A172 (cell line): ENCODE measurements at regions not wholly inside any gene's neighbourhood (a gene's known extent, or its start where the extent isn't known, plus 50 kb on each side); places are given as distances from the start of the nearest gene placed in this dataset.
A peak's percentile ranks its signal among the peaks of the same experiment; 100 is the strongest.
"Not testable (repeated sequence)": the region's sequence is repeated elsewhere in the genome, so short reads cannot be mapped to it uniquely, and the experiment has no call there.

Experiments
- DNase-seq: peaks from one replicate; pipeline ENCODE4 v3.0.0-alpha.2; 2015; ENCODE audit warnings: low spot score

DNA sequence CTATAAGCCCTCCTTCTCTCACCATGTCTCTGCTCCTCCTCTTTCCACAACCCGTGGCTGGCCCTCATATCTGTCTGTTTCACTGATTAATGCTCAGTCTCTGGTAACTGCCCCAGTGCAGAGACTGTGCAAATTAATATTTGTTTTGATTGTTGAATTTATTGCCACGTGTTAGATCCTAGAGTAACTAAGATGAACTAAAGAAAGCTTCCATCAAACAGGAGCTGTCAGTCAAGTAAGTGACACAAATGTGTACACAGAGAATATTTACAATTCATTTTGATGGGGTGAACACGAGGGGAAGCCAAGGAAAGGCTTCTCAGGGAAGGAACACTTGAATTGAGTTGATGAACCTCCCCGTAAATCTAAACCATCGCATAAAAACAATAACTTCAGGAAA, 182.5 kb downstream of the BAMBI start:
- DNase-seq: no peak

DNA sequence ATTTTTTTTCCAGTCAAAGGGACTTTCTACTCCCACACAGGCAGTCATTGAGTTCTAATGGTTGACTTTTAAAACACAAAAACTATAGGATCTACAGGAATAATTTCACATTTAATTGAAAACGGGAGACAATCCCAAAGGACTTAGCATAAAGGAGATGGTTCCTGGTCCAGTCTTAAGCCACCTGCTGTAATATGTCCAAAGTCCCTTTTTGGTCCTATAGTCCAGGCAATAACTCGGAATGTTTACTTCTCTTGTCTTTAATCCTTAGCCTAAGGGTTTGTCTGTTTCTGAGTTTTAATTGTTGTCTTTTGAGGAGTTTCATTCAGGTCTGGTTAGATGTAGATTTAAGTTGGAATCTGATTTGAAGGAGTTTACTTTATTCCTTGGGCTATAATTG, 184.9 kb downstream of the BAMBI start:
- no peak for DNase-seq

DNA sequence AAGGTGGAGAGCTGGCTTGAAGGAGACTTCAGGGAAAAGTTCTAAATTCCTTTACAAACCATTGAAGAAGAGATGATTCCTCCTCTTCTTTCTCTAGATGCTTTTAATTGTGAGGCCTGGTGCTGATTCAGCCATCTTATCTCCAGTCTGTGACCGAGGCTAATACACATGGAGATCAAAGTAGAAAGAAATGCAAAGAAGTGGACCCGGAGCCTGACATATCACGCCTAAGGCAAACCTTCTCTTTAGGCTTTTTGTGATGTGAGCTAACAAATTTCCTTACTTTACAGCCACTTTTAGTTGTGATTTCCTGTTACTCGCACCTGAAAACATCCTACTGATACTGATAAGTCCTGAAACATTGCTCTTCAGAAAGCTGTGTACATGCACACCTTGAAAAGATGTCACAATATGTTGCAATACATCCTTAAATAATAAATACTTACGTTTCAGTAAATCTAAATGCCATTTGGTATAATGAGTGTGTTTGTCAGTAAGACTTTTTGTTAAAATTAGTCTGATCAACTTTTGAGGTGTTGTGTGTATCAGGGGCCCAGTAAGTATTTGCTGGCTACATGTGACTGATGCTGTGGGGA, 192.4 kb downstream of the BAMBI start:
- no peak for DNase-seq

DNA sequence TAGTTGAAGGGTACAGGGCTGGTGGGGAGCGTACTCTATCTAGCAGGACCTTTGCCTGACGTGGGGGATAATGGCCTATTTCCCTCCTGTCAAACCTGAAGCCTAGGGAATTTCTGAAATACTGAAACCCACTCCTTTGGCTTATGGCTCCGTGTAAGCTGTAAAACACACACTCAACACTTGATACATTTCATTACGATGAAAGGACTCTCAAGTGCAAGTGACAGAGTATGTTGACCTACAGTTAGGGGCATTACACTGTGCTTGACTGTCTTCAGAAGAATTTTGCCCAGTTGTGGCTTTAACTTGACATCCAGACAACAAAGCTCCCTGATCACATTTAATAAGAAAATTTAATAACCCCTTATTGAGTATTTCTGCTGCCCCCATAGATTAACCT, 194.3 kb downstream of the BAMBI start:
- no peak for DNase-seq

DNA sequence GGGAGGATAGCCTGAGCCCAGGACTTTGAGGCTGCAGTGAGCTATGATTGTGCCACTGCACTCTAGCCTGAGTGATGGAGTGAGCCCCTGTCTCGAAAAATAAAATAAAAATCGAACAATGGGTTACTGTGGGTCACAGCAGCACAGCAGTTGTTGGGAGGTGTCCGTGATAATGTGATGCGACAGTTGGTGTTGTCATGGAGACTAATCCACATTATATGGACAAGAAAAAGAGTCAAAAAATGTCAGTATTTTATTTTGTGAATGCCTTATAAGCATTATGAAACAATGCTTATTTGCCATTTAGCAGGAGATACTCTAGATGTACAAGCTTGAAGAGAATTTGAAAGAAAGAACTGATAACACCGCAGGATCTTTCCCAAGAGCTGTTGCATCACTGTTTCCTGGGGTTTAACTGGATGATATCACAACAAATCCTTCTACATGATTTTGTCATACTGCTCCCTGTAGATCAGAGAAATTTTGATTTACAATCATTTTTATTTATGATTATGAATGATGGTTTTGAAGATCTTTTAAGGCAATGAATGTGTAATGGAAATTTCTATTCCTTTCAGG, 195.4 kb downstream of the BAMBI start:
- DNase-seq: no peak

DNA sequence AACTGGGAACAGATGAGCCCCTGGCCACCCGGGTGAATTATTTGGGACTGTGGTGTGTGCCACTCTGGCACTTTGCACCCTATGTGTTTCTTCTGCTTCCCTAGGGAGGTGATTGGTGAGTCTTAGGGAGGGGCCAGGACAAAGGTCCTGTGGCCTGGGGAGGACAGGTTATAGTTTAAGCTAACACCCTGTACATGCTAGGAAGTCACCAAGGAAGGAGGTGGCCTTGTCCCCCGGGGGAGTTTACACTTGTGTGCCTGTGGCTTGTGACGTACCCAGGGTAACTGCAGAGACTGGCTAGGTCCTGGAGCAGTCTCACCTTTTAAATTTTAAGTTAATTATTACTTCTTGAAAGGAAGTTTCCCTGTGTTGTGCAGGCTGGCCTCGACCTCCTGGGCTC, 196.2 kb downstream of the BAMBI start:
- DNase-seq: no peak

DNA sequence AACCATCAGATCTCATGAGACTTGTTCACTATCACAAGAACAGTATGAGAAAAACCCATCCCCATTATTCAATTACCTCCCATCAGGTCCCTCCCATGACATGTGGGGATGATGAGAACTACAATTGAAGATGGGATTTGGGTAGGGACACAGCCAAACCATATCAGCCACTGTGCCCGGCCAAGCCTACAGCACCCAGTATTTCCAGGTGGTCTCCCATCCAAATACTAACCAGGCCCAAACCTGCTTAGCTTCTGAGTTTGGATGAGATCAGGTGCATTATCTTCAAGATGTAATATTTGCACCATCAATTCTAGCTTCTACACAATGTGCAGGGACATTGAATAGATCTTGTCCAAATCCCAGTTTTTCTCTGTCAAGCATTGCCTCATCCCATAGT, 196.9 kb downstream of the BAMBI start:
- no peak for DNase-seq

DNA sequence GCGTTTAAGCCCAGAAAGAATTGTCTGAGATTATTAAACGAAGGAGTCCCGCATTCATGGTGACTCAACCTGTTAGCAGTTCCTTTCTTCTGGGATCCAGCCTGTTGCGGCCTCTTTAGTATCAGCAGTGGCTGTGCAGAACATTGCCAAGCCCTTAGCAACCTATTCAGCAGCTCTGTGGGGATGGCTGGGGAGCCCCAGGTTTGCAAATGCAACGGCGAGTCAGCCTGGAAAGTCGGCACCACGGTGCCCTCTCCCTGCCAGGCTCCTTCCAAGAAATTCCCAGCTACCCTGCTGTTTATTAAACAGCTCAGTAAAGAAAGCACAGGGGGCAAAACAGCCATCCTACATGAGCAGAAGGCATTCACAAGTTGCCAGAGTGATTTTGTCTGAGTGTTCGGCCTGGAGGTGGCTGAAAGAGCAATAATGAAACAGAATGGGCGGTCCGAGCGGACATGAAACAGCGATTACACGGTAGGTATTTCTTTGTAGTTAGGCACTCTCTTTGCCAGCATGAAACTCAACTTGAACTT, 198.3 kb downstream of the BAMBI start:
- DNase-seq: peak; percentile 77

DNA sequence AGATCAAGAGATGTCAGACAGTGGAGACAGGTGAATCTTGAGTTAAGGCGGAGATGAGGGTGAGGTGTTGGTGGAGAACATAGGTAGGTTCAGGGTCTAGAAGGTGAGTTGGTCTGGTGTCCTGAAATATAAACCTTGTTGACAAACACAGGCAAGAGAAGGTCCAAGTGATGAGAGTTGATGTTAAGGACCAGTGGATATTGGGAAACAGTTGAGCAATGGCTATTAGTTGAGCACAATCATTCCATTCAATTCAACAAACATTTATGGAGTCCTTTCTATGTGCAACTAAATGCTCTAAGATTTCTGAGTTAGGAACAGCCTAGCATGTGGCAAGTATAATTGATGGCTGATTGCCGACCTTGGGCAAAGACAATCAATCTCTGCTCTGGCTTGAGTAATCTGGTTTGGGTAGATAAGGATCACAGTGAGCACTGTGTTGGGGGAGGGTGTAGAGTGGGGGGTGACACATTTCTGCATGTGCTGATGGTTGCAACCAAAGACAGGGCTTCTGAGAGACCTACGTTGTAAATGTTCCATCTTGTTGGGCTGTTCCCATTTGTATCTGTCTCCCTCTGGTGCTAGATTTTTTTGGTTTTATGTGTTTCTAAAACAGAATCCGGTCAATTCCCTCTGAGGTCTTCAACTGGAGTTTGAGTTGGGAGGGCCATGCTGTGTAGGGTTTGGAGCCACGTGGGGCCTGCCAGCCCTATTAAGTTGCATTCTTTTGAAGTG, 201.1 kb downstream of the BAMBI start:
- no peak for DNase-seq

DNA sequence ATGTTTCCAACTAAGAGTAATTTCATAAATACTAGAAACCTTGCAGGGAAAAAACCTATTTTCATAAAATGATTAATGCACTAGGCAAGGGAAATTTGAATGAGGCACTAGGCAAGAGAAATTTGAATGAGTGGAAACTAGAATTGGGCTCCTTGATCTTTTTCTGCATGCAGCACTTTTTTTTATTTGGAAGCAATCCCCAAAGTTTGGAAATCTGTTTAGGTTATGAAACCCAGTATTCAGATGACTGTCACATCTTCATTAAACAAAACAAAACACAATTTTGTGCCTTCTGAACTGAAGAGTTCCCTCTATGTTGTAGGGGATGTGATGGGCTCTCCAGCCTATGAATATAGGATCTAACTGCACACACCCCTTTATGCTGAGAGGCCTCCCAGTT, 201.9 kb downstream of the BAMBI start:
- DNase-seq: no peak

DNA sequence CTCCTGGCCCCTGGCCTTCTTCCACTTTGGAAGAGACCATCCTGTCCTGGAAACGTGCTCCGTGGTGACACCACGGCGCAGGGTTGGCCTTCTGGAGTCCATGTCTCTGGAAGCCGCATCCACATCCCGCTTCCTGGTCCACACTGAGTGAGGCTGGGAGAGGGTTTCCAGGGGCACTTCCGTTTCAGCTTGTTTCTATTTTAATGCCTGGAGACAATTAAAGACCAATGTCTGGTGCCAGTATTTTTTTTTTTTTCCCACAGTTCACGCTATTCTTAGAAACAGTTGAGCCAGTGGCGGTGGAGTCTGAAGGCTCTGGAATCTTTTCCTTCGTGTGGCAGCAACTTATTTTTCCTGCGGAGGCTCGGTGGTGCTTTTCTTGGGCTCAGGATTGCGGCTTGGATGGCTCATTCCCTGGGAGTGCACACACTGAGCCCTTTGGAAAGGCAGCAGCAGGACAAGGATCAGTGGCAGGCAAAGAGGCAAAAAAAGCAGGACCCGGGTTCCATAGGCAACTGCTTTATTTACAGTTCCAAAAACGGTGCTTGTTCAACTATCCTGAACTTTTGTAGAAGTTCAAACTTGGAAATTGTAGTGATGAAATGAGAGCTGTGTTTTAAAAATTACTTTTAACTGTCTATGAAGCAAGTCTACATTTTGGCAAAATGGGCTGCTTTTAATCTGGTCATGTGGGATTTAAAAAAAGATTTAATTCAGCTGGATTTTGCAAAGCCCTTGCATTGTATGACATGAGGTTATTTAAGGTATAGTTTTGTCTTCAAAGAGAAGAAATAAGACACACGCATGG, 202.8 kb downstream of the BAMBI start:
- DNase-seq: no peak

DNA sequence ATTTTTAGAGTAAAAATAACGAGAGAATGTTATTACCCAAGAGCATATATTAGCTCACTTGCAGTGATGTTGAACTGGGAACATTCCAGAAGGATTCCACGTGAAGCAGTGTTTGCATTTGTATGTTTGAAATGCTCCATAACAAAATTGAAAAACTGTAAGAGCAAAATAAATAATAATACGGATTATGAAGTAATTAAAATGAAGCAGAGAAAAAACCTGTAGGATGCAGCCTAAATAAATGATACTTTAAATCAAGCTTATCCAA, 203.3 kb downstream of the BAMBI start:
- DNase-seq: no peak

DNA sequence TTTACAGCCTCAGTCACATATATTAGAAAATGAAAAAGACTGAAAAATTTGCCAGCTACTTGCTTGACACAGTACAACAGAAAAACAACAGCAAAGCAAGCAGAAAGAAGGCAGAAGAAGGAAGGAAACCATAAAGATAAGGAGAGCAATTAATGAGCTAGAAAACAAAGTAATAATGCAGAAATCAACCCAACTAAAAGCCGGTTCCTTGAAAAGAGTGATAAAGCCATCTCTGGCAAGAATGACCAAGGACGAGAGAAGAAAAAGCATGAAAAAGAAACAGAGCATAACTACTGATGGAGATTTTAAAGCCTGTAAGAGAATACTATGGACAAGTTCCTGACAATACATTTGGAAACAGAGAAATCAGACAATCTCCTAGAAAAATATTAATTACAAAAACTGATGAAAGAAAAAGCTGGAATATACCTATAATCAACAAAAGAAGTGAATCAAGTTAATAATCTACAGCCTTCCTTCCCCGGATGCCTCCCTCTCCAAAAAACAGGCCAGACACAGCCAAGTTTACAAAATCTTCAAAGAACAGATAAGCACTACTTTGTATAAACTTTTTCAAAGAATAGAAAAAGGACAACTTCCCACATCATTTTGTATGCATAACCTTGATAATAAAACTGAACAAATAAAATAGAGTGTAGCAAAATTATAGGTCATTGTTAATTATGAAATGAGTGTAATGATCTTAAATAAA, 204.0 kb downstream of the BAMBI start:
- no peak for DNase-seq

DNA sequence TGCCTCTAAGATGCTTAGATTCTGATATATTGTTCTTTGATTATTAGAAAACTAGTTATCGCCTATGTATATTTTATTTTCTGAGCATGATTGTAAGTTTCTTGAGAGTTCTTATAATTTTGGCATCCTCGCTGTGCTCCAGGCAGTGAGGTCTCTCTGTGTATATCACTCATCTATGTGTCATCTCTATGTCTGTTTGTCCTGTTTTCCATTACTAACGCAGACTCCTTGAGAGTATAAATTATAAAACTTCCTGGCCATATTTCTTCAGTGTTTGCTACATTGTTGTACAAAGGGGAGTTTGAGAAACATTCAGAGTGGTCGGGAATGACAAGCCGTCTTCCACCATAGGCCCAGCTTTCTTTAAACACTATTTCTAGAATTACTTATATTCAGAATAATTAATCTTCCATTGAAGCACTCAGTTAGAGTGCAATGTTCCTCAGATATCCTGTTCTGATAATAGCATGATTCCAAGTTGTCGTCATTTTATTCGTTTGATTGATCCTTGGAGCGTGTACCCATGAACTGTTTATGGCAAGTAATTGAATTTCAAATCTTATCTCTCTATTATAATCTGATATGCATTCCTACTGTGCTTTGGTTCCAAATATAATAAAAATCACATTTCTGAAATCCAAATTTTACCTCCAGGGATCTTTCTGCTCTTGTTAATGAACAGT, 206.6 kb downstream of the BAMBI start:
- no peak for DNase-seq

DNA sequence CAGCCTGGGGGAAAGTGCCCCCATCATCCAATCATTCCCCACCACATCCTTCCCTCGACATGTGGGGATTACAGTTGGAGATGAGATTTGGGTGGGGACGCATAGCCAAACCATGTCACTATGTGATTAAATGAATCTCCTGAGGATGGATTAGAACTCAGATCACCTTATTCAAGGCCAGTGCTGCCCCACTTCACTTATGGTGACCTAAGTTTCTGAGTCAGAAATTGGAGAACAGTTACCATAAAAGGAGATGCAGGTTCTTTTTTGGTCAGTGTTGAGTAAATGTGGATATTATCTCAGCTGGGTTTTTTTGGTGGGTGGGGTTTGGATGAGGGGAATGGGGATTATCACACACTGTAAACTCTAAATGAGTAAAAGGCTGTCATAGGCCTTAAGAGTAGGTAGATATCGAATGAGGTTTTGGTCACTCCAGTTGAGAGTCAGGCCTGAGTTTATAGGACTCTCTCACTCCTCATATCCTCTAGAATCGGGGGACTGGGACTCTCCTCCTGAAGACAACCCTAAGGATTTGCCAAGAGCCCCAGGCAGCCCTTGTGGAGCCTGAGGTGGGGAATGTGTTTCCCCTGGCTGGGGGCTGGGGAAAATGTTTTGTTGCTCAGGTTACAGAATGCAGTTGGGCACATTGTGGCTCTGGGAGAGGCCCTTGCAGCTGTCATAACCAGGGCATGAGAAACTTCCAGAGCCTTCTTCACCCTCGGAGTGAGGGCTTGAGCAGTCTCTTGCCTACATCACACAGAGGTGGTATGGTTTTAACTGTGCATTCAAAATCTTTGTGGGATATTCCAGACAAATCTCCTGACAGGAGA, 213.0 kb downstream of the BAMBI start:
- no peak for DNase-seq

DNA sequence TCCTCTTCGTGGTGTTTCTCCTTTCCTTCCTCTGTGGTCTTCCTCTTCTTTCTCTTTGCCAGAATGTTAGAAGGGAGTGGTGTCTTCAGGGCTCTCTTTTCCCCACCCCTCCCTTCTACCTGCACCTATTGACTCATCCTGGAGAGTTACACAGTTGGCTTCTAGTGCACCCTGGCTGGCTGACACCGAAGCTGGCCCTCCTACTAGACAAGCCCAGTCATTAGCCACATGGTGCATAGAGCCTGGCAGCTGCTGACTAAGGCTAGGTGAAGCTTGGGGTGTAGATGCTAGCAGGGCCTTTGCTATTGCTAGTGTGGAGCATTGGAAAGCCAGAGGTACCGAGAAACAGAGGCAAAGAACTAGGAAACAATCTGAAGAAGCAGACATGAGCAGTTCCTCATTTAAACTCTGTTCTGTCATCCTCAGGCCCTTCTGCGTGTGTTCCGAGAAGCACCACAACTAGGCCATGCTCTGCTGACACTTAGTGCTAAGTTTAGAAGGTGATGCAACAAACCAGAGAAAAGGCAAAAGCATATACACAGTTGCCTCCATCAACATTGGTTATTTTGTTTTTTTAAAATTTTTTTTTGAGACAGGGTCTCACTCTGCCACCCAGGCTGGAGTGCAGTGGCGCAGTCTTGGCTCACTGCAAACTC, 213.9 kb downstream of the BAMBI start:
- peak; percentile 12 for DNase-seq

DNA sequence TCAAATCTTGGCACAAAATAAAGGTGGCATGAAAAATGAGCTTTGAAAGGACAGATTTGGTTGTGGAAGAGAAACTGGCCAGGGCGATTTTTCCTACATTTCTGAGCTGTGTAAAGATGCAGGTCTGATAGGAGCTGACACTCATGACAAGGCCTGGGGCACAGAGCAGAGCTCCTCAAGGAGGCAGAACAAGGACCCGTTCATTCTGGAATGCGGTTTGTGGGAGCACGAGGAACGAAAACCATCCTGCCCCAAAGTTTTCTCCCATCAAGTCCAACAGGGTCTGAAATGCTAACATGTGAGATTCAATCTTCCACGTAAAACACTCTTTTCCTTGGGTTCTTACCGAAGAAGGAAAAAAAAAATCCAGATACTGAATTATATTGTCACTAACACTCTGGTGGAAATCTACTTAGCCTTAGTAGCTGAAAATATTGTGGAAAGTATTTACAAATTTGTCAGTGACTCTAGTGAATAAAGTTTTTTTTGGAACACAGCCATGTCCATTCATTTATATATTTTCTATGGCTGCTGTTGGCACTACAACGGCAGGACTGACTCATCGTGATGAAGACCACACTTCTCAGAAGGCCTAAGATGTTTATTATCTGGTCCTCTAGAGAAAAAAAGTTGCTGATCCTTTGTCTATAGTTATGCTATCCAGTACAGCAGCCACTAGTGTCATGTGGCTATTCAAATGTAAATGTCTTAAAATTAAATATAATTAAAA, 215.7 kb downstream of the BAMBI start:
- peak; percentile 68 for DNase-seq

DNA sequence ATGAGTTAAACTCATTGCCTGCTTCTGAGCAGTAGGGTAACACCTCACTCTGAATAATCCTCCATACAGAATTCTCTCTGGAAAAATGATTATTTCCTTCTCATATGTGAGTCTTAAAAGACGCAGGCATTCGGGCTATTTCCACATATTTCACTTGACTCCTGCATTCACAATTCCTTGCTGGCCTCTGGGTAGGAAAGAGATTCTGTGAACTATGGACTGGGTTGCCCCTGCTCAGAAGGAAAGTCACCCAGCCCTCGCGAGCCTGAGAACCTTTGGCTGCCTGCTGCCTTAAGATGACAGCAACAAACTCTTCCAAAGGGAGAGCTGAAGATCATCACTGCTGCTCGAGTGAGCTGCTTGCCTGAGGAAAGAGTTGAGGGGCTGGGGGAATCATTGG, 216.8 kb downstream of the BAMBI start:
- DNase-seq: no peak

DNA sequence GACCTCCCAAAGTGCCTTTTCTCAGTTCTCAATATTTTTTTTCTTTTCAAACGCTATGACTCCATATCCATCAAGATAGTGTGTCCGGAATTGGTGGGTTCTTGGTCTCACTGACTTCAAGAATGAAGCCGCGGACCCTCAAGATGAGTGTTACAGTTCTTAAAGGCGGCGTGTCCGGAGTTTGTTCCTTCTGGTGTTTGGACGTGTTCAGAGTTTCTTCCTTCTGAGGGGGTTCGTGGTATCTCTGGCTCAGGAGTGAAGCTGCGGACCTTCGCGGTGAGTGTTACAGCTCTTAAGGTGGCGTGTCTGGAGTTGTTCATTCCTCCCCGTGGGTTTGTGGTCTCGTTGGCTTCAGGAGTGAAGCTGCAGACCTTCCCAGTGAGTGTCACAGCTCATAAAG, 218.3 kb downstream of the BAMBI start:
- not testable (repeated sequence) for DNase-seq
